ENCODE measurements at regions not wholly inside any gene's neighbourhood (a gene's known extent, or its start where the extent isn't known, plus 50 kb on each side); places are given as distances from the start of the nearest gene placed in this dataset.
"Not testable (repeated sequence)": the region's sequence is repeated elsewhere in the genome, so short reads cannot be mapped to it uniquely, and the experiment has no call there.

DNA sequence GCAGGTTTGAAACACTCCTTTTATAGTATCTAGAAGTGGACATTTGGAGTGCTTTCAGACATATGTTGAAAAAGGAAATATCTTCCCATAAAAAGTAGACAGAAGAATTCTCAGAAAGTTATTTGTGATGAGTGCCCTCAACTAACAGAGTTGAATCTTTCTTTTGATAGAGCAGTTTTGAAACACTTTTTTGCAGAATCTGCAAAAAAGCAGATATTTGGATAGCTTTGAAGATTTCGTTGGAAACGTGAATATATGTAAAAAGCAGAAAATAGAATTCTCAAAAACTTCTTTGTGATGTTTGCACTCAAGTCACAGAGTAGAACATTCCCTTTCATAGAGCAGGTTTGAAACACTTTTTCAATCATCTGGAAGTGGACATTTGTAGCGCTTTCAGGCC is 676.4 kb upstream of the ZNF337 start:
- not testable (repeated sequence) for DNase-seq (ENCODE audit: extremely low read depth in 1 of 2, low read depth in 1 of 2)

GRCh38 chr20:26354511-26354910 is 657.9 kb upstream of the ZNF337 start:
- DNase-seq (ENCODE audit: extremely low read depth in 1 of 2, low read depth in 1 of 2): no peak

GRCh38 chr20:26347396-26347795 is 650.7 kb upstream of the ZNF337 start:
- no peak for DNase-seq (ENCODE audit: extremely low read depth in 1 of 2, low read depth in 1 of 2)

DNA sequence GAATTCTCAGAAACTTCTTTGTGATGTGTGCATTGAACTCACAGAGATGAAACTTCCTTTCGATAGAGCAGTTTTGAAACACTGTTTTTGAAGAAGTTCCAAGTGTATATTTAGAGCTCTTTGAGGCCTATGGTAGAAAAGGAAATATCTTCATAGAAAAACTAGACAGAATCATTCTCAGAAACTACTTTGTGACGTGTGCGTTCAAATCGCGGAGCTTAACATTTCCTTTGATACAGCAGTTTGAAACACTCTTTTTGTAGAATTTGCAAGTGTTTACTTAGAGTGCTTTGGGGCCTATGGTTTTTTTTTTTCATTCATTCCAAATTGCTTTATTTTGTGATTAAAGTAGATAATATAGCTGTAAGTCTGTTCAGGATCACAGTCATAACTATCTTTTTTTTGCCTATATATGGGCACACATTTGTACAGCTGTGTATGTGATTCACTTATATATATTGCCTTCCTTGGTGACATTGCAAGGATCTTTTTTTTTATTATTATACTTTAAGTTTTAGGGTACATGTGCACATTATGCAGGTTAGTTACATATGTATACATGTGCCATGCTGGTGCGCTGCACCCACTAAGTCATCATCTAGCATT is 643.9 kb upstream of the ZNF337 start:
- DNase-seq (ENCODE audit: extremely low read depth in 1 of 2, low read depth in 1 of 2): not testable (repeated sequence)

GRCh38 chr20:26324177-26324576 is 627.5 kb upstream of the ZNF337 start:
- DNase-seq (ENCODE audit: extremely low read depth in 1 of 2, low read depth in 1 of 2): no peak

DNA sequence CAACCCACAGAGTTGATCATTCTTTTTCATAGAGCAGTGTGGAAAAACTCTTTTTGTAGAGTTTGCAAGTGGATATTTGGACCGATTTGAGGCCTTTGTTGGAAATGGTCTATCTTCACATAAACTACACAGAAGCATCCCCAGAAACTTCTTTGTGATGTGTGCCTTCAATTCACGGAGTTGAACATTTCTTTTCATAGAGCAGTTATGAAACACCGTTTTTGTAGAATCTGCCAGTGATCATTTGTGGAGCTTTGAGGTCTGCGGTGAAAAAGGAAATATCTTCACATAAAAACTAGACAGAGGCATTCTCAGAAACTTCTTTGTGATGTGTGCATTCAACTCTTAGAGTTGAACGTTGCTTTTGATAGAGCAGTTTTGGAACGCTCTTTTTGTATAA is 618.4 kb upstream of the ZNF337 start:
- no peak for DNase-seq (ENCODE audit: extremely low read depth in 1 of 2, low read depth in 1 of 2)

DNA sequence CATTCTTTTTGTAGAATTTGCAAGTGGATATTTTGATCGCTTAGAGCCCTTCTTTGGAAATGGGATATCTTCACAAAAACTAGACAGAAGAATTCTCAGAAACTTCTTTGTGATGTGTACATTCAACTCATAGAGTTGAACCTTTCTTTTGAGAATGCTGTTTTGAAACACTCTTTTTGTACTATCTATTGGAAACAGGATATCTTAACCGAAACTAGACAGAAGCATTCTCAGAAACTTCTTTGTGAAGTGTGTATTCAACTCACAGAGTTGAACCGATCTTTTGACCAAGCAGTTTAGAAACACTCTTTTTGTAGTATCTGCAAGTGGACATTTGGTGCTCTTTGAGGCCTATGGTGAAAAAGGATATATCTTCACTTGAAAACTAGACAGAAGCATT is 613.1 kb upstream of the ZNF337 start:
- not testable (repeated sequence) for DNase-seq (ENCODE audit: extremely low read depth in 1 of 2, low read depth in 1 of 2)

- DNase-seq (ENCODE audit: extremely low read depth in 1 of 2, low read depth in 1 of 2): no peak
These were observed 612.3 kb upstream of the ZNF337 start for GRCh38 chr20:26308961-26309360.

- DNase-seq (ENCODE audit: extremely low read depth in 1 of 2, low read depth in 1 of 2): no peak
These were observed 598.4 kb upstream of the ZNF337 start for GRCh38 chr20:26295006-26295405.

GRCh38 chr20:26288379-26289061 is 591.9 kb upstream of the ZNF337 start:
- DNase-seq (ENCODE audit: extremely low read depth in 1 of 2, low read depth in 1 of 2): not testable (repeated sequence)

- DNase-seq (ENCODE audit: extremely low read depth in 1 of 2, low read depth in 1 of 2): no peak
These were observed 582.6 kb upstream of the ZNF337 start for GRCh38 chr20:26279238-26279637.

GRCh38 chr20:26277339-26277738 is 580.7 kb upstream of the ZNF337 start:
- no peak for DNase-seq (ENCODE audit: extremely low read depth in 1 of 2, low read depth in 1 of 2)

DNA sequence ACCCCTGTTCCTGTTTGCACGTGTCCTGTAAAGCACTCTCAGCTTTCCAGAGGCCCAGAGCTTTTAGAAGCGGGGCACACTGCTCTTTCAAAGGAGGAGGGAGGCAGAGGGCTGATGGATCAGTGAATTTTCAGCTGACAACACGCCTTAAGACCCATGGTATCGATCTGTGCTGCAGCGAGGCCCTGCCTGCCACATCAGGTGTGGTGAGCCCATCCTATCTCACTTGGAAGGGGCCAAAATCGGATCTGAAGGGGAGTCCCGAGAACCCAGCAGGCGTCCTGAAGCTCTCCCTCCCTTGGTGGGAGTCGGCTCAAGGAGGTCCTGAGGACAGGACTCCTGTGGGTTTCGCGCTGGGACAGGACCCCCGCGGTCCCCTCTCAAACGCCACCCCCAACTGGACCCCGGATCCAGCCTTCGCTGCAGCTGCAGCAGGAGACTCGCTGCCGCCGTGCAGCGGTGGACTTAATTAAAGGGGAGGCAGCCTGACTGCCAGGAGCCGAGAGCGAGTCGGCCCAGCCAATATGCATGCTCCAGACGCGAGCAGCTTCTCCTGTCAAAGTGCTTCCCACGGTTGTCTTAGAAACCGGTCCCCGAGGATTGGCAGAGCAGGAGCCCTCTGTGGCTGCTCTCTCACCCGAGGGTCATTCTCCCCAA is 580.0 kb upstream of the ZNF337 start:
- no peak for DNase-seq (ENCODE audit: extremely low read depth in 1 of 2, low read depth in 1 of 2)

DNA sequence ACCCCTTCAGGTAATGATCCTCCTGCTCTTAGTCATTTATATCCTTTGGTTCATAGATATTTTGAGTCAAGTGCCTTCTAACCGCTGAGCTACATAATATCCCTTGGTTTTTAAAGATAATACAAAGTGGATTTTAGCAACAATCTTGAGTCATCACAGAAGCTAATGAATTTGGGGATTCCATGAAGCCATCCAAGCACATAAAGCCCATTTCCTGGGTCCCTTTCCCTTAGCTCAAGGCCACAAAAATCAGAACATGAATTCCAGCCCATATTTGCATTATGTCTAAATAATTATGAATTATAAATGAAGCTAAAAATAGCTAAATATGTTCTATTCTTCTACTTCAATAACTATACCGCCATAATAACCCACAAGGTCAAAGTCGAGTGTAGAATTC is 572.1 kb upstream of the ZNF337 start:
- DNase-seq (ENCODE audit: extremely low read depth in 1 of 2, low read depth in 1 of 2): not testable (repeated sequence)

- not testable (repeated sequence) for DNase-seq (ENCODE audit: extremely low read depth in 1 of 2, low read depth in 1 of 2)
These were observed 564.3 kb upstream of the ZNF337 start for GRCh38 chr20:26260925-26261324.

DNA sequence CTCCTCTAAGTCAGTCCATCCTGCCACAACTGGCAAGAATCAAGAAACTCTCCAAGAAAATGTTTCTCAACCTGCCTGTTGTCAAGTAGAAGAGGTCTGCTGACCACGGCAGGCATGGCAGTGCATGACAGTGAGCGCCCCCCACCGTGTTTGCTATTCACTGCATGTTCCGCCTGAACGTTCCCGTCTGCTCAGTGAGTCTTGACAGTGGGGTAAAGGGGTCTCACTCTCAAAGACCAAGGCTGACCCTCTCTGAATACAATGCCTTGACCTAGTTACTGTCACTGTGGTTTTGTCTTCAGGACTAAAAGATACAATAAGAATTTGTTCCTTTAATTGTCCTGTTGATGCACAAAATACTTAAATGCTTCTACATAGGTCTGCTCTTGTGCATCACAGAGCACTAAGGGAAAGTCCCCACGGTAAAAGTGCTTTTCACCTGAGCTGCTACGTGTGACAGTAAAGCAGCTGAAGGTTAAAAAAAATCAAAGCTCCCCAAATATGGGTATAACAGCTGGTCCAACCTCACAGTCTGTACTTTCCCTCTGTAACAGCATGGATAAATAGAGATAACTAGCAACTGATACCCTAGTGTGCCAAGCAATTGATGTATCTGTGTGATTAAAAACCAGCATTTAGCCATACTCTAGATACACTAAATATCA is 555.8 kb upstream of the ZNF337 start:
- not testable (repeated sequence) for DNase-seq (ENCODE audit: extremely low read depth in 1 of 2, low read depth in 1 of 2)

DNA sequence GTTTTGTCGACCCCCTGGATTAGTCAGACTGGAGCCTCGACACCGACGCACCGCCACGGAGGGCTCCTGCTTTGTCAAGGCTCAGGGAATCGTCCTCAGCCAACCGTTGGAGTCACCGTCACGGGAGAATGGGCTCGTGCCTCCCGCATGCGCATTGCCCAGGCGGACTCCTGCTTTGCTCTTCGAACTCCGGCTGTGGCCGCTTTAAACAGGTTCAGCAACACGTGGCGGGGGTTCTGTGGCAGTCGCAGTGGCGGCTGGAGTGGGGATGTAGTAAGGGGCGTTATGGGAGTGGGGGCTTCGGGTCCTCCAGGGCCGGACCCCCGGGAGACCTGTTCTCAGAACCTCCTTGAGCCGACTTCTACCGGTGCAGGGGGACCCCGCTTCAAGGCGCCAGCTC is 554.7 kb upstream of the ZNF337 start:
- not testable (repeated sequence) for DNase-seq (ENCODE audit: extremely low read depth in 1 of 2, low read depth in 1 of 2)

GRCh38 chr20:26250249-26251114 is 553.8 kb upstream of the ZNF337 start:
- DNase-seq (ENCODE audit: extremely low read depth in 1 of 2, low read depth in 1 of 2): not testable (repeated sequence)

DNA sequence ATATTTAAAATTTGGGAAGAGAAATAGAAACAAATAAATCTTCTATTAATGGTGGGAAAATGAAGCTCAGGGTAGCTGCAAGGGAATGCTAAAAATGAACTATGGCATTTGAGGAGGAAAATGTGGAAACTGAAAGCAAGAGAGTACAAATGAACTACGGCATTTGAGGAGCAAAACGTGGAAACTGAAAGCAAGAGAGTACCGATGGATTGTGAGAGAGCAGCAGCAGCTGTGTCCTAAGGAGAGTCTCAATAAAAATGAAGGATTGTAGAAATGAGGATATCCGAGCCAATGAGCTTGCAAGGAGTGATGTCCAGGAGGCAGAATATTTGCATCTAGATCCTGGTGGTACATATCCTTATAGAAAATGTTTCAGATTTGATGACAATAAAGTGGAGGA is 547.1 kb upstream of the ZNF337 start:
- DNase-seq (ENCODE audit: extremely low read depth in 1 of 2, low read depth in 1 of 2): no peak

- not testable (repeated sequence) for DNase-seq (ENCODE audit: extremely low read depth in 1 of 2, low read depth in 1 of 2)
These were observed 524.0 kb upstream of the ZNF337 start for GRCh38 chr20:26220609-26221008.

- not testable (repeated sequence) for DNase-seq (ENCODE audit: extremely low read depth in 1 of 2, low read depth in 1 of 2)
These were observed 522.9 kb upstream of the ZNF337 start for GRCh38 chr20:26219546-26219945.
